GM19043 (cell line): ENCODE measurements at regions not wholly inside any gene's neighbourhood (a gene's known extent, or its start where the extent isn't known, plus 50 kb on each side); places are given as distances from the start of the nearest gene placed in this dataset.

Source experiments
- ATAC-seq: cut with Tn5 transposase; IDR thresholded peaks from one replicate; pipeline ENCODE4 v1.9.1; 2021; ENCODE audit warnings: low read depth; ENCODE audit not compliant: unreplicated experiment

GRCh38 chr11:19389787-19390303 lies 149.1 kb upstream of the E2F8 start:
- no peak for ATAC-seq

GRCh38 chr11:19382131-19382611 lies 141.4 kb upstream of the E2F8 start:
- ATAC-seq = no peak

- ATAC-seq = no peak
These were observed 139.6 kb upstream of the E2F8 start for GRCh38 chr11:19380375-19380774.

- ATAC-seq = no peak
These were observed 138.7 kb upstream of the E2F8 start for GRCh38 chr11:19379465-19379864.

GRCh38 chr11:19378814-19379213 lies 138.1 kb upstream of the E2F8 start:
- ATAC-seq = no peak

GRCh38 chr11:19377881-19378280 lies 137.1 kb upstream of the E2F8 start:
- no peak for ATAC-seq

GRCh38 chr11:19375440-19375839 lies 134.7 kb upstream of the E2F8 start:
- ATAC-seq = no peak

GRCh38 chr11:19374151-19374569 lies 133.4 kb upstream of the E2F8 start:
- no peak for ATAC-seq

- no peak for ATAC-seq
These were observed 131.6 kb upstream of the E2F8 start for GRCh38 chr11:19372381-19372780.

- no peak for ATAC-seq
These were observed 129.5 kb upstream of the E2F8 start for GRCh38 chr11:19370100-19370861.

- ATAC-seq = no peak
These were observed 128.1 kb upstream of the E2F8 start for GRCh38 chr11:19368726-19369375.

GRCh38 chr11:19366992-19367709 lies 126.4 kb upstream of the E2F8 start:
- no peak for ATAC-seq

- no peak for ATAC-seq
These were observed 125.1 kb upstream of the E2F8 start for GRCh38 chr11:19365743-19366410.

- no peak for ATAC-seq
These were observed 118.7 kb upstream of the E2F8 start for GRCh38 chr11:19359221-19360000.

GRCh38 chr11:19357943-19358342 lies 117.2 kb upstream of the E2F8 start:
- ATAC-seq = no peak

- ATAC-seq = no peak
These were observed 114.9 kb upstream of the E2F8 start for GRCh38 chr11:19355601-19356000.

- no peak for ATAC-seq
These were observed 112.6 kb upstream of the E2F8 start for GRCh38 chr11:19353287-19353850.

- no peak for ATAC-seq
These were observed 112.0 kb upstream of the E2F8 start for GRCh38 chr11:19352771-19353160.

GRCh38 chr11:19352072-19352770 lies 111.5 kb upstream of the E2F8 start:
- ATAC-seq = no peak
